GM10266 (cell line): ENCODE measurements at regions not wholly inside any gene's neighbourhood (a gene's known extent, or its start where the extent isn't known, plus 50 kb on each side); places are given as distances from the start of the nearest gene placed in this dataset.

ENCODE experiments used
- DNase-seq: peaks from one replicate; pipeline ENCODE4 v3.0.0; 2012; ENCODE audit errors: extremely low spot score
- TF ChIP-seq, protein P1 (sequence below): IDR thresholded peaks from 2 replicates; pipeline ENCODE4 v1.5.1; 2012; ENCODE audit warnings: mild to moderate bottlenecking, low read depth; ENCODE audit not compliant: control insufficient read depth, insufficient read depth; ENCODE audit errors: missing control alignments

DNA sequence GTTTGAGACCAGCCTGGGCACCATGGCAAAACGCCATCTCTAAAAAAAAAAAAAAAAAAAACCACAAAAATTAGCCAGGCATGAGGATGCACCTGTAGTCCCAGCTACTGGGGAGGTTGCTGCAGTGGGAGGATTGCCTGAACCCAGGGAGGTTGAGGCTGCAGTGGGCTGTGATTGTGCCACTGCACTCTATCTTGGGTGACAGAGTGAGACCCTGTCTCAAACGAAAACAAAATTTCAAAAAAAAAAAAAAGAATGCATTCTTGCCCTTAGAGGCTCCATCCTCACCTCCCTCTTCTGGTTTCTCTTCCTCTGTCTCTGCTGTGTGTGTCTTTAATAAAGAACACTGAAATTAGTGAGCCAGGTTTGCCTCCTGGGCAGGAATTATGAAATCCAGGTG lies 107.8 kb downstream of the VCPKMT start:
- TF ChIP-seq, protein P1, sequence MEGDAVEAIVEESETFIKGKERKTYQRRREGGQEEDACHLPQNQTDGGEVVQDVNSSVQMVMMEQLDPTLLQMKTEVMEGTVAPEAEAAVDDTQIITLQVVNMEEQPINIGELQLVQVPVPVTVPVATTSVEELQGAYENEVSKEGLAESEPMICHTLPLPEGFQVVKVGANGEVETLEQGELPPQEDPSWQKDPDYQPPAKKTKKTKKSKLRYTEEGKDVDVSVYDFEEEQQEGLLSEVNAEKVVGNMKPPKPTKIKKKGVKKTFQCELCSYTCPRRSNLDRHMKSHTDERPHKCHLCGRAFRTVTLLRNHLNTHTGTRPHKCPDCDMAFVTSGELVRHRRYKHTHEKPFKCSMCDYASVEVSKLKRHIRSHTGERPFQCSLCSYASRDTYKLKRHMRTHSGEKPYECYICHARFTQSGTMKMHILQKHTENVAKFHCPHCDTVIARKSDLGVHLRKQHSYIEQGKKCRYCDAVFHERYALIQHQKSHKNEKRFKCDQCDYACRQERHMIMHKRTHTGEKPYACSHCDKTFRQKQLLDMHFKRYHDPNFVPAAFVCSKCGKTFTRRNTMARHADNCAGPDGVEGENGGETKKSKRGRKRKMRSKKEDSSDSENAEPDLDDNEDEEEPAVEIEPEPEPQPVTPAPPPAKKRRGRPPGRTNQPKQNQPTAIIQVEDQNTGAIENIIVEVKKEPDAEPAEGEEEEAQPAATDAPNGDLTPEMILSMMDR, result no peak
- DNase-seq, result no peak

DNA sequence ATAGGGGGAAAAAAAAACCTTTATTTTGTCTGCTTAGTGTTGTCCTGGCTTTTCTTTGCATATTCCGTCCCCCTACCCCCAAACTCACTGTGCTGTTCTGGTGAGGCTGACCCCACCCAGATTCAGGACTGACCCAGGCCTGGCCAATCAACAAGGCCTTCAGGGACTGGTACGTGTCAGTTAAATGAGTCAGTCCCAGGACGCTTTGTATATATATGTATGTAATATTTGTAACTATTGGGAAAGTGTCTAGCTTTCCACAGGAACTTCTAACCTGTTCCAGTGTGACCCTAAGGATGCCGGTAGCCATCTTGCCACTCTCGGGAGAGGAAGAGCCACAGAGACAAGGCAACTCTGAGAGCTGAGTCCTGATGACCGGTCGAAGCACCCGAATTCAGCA lies 107.4 kb downstream of the VCPKMT start:
- DNase-seq, result no peak
- TF ChIP-seq, protein P1, result no peak

DNA sequence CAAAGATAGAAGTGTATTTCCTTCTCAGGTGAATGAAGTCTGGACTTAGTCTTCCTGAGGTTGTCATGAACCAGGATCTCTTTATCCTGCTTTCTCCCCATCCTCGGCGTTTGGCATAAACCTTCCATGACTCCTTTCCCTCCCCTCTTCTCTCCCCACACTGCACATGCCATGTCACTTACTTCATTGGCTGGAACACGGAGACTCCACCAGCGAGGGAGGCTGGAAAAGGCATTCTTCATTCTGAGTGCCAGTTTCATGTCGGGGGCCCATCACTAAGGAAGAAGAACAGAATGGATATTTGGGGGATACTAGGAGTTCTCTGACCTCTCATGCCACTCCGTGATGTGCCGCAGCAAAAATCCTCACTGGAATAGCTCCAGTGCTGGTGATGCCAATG lies 105.6 kb downstream of the VCPKMT start:
- DNase-seq, result no peak
- TF ChIP-seq, protein P1, result no peak

DNA sequence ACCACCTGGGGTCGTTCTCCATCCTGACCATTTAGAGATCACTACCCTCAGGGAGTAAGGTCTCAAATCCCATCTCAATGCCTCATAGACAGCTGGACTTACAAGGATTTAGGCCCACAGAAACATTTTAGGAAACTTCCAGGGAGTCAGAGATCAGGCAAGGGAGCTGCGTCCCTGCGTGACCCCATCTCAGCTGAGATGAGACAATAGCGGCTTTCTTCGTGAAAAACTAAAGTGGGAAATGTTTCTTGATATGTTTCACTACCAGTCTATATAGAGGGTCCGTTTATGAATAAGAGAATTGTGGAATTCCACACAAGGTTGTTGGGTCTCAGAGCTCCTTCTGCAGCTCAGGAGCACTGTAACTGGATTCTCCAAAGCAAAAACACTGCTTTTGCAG lies 105.1 kb downstream of the VCPKMT start:
- DNase-seq, result no peak
- TF ChIP-seq, protein P1, result no peak

DNA sequence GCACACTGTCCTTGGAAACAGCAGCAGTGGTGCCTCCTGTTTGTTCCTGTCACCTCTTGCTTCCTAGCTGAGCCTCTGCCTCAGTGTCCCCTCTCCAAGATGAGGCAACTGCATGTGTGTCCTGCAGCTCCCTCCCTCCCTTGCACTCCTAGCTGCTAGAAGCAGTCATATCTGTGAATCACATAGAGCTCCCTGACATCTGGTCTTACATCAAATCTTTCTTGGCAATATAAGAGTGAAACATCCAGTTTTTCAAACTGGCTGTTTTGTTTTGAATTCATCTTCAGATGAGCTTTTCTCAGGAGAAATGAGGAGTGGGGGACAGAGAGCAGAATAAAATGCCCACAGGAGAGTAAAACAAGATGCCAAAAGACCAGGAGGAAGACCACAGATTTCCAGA lies 103.7 kb downstream of the VCPKMT start:
- TF ChIP-seq, protein P1, result no peak
- no peak for DNase-seq

DNA sequence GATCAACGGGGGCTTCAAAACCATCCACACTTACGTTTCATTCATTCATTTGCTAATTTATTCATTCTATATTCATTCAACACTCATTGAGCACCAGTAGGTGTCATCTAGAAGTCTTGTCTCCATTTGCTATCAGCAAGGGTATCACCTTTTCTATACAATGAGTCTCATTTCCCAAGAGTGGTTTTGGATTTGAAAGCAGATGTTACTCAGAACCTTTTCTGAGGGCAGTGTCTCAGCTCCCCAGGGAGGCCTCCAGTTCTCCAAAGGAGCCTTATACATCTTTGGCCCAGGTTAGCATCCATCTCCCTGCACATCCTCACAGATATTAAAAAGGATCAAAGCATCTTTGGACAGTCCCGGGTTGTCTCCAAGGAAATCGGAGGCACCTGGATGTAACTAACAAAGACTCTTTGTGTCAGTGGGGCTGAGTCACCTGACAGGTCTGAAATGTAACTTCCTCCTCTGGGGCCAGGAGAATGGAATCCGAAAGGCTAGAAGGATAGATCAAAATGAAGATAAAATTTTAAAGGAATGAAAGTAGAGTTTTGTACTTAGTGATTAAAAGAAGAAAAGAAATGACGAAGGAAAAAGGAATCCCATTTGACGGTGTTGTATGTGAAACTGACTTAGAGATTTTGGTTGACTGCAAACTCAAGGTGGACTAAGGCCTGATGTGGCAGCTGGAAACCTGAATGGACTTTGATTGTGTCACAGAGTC lies 103.0 kb downstream of the VCPKMT start:
- DNase-seq, result no peak
- TF ChIP-seq, protein P1, result no peak

DNA sequence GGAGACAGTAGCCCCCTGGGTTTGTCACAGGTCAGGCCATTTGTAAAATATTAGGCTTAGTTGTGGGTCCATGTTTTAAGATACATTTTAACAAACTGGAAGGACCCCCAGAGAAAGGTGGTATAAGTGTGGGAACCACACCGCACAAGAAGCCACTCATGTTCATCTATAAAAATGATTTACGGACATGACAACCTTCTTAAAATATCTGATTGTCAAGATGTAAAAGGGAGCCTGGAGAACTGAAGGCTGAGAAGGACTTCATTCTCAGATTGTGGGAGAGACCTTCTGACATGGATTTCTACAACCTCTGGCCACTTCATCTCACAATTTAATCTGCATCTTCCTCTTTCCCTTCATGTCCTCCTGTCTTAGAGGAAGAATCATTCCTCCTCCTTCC lies 102.4 kb downstream of the VCPKMT start:
- no peak for DNase-seq

More for the DNA sequence above, 102.4 kb downstream of the VCPKMT start:
- TF ChIP-seq, protein P1, result no peak
